GM23338 (cell line): ENCODE measurements at regions not wholly inside any gene's neighbourhood (a gene's known extent, or its start where the extent isn't known, plus 50 kb on each side); places are given as distances from the start of the nearest gene placed in this dataset.

Experiments used
- EZH2 ChIP-seq: fragments of 200-600 bp; sonication (generic); IDR thresholded peaks from one replicate; pipeline ENCODE4 v1.8.0; 2017; ENCODE audit warnings: antibody characterized with exemption, mild to moderate bottlenecking, low read depth; ENCODE audit not compliant: unreplicated experiment
- JUNB ChIP-seq: IDR thresholded peaks from one replicate; pipeline ENCODE4 v1.6.1; 2016; ENCODE audit warnings: antibody characterized with exemption; ENCODE audit not compliant: unreplicated experiment
- POLR2AphosphoS5 ChIP-seq: IDR thresholded peaks from 2 replicates; pipeline ENCODE4 v1.6.1; 2016; ENCODE audit warnings: antibody characterized with exemption, low read depth
- REST ChIP-seq: IDR thresholded peaks from one replicate; pipeline ENCODE4 v1.6.1; 2018; ENCODE audit warnings: antibody characterized with exemption; ENCODE audit not compliant: unreplicated experiment
- ZNF114 ChIP-seq: fragments of 250-450 bp; sonication (Bioruptor Pico); IDR thresholded peaks from 2 replicates; pipeline ENCODE4 v1.5.0; 2020; ENCODE audit warnings: mild to moderate bottlenecking, moderate library complexity
- TF ChIP-seq, protein P1 (sequence below): fragments of 250-450 bp; sonication (Bioruptor Pico); IDR thresholded peaks from 2 replicates; pipeline ENCODE4 v1.5.0; 2020; ENCODE audit warnings: mild to moderate bottlenecking, moderate library complexity

DNA sequence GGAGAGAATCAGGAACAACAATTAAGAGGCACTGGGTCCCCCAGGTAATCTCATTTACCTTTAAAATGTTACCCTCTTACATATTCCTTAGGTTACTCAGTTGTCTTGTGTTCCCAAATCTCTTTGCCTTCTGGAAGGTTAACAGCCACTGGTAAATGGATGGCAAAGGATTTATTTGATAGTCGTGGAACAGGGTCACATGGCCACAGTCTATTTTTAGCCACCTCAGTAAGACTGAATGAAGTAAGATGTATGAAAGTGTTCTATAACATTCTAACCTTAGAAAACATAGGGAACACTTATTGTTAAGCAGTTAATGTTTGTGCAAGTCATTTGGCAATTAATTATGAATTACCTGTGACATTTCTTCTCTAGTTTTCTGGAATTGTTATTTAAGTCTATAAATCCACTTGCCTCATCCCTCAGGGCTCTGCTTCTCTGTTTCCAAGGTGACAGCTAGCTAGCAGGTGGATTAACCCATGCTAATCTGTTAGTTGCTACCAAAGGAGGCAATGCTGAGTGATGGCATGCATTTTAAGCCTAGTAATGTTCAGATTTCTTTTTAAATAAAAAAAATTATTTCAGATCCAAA lies 211.0 kb downstream of the PIK3C3 start (continued):
- TF ChIP-seq REST (no peak), JUNB (no peak), POLR2AphosphoS5 (no peak), ZNF114 (CRISPR knock-in tag) (no peak), EZH2 (no peak)
- TF ChIP-seq, protein P1, sequence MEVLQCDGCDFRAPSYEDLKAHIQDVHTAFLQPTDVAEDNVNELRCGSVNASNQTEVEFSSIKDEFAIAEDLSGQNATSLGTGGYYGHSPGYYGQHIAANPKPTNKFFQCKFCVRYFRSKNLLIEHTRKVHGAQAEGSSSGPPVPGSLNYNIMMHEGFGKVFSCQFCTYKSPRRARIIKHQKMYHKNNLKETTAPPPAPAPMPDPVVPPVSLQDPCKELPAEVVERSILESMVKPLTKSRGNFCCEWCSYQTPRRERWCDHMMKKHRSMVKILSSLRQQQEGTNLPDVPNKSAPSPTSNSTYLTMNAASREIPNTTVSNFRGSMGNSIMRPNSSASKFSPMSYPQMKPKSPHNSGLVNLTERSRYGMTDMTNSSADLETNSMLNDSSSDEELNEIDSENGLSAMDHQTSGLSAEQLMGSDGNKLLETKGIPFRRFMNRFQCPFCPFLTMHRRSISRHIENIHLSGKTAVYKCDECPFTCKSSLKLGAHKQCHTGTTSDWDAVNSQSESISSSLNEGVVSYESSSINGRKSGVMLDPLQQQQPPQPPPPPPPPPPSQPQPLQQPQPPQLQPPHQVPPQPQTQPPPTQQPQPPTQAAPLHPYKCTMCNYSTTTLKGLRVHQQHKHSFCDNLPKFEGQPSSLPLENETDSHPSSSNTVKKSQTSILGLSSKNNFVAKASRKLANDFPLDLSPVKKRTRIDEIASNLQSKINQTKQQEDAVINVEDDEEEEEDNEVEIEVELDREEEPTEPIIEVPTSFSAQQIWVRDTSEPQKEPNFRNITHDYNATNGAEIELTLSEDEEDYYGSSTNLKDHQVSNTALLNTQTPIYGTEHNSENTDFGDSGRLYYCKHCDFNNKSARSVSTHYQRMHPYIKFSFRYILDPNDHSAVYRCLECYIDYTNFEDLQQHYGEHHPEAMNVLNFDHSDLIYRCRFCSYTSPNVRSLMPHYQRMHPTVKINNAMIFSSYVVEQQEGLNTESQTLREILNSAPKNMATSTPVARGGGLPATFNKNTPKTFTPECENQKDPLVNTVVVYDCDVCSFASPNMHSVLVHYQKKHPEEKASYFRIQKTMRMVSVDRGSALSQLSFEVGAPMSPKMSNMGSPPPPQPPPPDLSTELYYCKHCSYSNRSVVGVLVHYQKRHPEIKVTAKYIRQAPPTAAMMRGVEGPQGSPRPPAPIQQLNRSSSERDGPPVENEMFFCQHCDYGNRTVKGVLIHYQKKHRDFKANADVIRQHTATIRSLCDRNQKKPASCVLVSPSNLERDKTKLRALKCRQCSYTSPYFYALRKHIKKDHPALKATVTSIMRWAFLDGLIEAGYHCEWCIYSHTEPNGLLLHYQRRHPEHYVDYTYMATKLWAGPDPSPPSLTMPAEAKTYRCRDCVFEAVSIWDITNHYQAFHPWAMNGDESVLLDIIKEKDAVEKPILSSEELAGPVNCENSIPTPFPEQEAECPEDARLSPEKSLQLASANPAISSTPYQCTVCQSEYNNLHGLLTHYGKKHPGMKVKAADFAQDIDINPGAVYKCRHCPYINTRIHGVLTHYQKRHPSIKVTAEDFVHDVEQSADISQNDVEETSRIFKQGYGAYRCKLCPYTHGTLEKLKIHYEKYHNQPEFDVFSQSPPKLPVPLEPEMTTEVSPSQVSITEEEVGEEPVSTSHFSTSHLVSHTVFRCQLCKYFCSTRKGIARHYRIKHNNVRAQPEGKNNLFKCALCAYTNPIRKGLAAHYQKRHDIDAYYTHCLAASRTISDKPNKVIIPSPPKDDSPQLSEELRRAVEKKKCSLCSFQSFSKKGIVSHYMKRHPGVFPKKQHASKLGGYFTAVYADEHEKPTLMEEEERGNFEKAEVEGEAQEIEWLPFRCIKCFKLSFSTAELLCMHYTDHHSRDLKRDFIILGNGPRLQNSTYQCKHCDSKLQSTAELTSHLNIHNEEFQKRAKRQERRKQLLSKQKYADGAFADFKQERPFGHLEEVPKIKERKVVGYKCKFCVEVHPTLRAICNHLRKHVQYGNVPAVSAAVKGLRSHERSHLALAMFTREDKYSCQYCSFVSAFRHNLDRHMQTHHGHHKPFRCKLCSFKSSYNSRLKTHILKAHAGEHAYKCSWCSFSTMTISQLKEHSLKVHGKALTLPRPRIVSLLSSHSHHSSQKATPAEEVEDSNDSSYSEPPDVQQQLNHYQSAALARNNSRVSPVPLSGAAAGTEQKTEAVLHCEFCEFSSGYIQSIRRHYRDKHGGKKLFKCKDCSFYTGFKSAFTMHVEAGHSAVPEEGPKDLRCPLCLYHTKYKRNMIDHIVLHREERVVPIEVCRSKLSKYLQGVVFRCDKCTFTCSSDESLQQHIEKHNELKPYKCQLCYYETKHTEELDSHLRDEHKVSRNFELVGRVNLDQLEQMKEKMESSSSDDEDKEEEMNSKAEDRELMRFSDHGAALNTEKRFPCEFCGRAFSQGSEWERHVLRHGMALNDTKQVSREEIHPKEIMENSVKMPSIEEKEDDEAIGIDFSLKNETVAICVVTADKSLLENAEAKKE (CRISPR knock-in tag), result no peak
